Ovary (tissue), 3 donors: ENCODE measurements at regions not wholly inside any gene's neighbourhood (a gene's known extent, or its start where the extent isn't known, plus 50 kb on each side); places are given as distances from the start of the nearest gene placed in this dataset.

Source experiments
- CTCF ChIP-seq, 3 donors: fragments of 450-650 bp in 2 of 3; fragments of 200-600 bp in 1 of 3; IDR thresholded peaks; one replicate each; pipeline versions ENCODE4 v1.5.1 to v1.8.0; 2016 to 2022; ENCODE audit warnings: antibody characterized with exemption in 3 of 3, mild to moderate bottlenecking in 1 of 3
- EP300 ChIP-seq: sonication (generic); formaldehyde crosslinking; IDR thresholded peaks from one replicate; pipeline ENCODE4 v1.6.1; 2017; ENCODE audit warnings: antibody characterized with exemption
- POLR2A ChIP-seq: fragments of 450-650 bp; IDR thresholded peaks from one replicate; pipeline ENCODE4 v1.6.1; 2017; ENCODE audit warnings: antibody characterized with exemption, mild to moderate bottlenecking, moderate library complexity
- donor health status: DM: no; HTN: no; CAD: no.

GRCh38 chr12:46553266-46553665, 180.7 kb upstream of the SLC38A2 start:
- TF ChIP-seq POLR2A (no peak), CTCF (IDR thresholded peaks at IDR 0.05) (no peak), EP300 (no peak)
